OCI-LY1 (cell line): ENCODE measurements at regions not wholly inside any gene's neighbourhood (a gene's known extent, or its start where the extent isn't known, plus 50 kb on each side); places are given as distances from the start of the nearest gene placed in this dataset.

Source experiments
- EZH2 ChIP-seq: fragments of 200-600 bp; sonication (generic), shearing (Covaris generic); IDR thresholded peaks from 2 replicates; pipeline ENCODE4 v1.8.0; 2017; ENCODE audit warnings: borderline replicate concordance, mixed run types, mild to moderate bottlenecking, antibody characterized with exemption, low read length, moderate library complexity, mixed read lengths
- TF ChIP-seq, protein P1 (sequence below): fragments of 200-600 bp; sonication (generic), shearing (Covaris generic); IDR thresholded peaks from 2 replicates; pipeline ENCODE4 v1.5.1; 2017; ENCODE audit warnings: mild to moderate bottlenecking, antibody characterized with exemption, low read length, moderate library complexity, mixed read lengths

DNA sequence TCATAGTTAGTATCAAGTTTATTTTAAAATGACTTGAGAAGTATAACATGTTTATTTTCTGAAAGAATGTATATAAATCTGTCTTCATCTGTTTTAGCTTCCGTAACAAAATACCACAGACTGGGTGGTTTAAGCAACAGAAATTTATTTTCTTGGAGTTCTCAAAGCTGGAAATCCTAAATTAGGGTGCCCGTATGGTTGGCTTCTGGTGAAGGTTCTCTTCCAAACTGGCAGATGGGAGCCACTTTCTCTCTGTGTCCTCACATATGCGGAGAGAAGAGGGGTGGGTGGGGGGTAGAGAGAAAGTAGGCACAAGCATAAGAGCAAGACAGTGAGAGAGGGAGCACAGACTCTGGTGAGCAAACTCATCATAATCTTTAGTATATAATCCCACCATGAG lies 142.3 kb downstream of the ZIC1 start:
- TF ChIP-seq, protein P1, sequence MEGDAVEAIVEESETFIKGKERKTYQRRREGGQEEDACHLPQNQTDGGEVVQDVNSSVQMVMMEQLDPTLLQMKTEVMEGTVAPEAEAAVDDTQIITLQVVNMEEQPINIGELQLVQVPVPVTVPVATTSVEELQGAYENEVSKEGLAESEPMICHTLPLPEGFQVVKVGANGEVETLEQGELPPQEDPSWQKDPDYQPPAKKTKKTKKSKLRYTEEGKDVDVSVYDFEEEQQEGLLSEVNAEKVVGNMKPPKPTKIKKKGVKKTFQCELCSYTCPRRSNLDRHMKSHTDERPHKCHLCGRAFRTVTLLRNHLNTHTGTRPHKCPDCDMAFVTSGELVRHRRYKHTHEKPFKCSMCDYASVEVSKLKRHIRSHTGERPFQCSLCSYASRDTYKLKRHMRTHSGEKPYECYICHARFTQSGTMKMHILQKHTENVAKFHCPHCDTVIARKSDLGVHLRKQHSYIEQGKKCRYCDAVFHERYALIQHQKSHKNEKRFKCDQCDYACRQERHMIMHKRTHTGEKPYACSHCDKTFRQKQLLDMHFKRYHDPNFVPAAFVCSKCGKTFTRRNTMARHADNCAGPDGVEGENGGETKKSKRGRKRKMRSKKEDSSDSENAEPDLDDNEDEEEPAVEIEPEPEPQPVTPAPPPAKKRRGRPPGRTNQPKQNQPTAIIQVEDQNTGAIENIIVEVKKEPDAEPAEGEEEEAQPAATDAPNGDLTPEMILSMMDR: no peak
- no peak for TF ChIP-seq EZH2
